ENCODE measurements at regions not wholly inside any gene's neighbourhood (a gene's known extent, or its start where the extent isn't known, plus 50 kb on each side); places are given as distances from the start of the nearest gene placed in this dataset.
"Not testable (repeated sequence)": the region's sequence is repeated elsewhere in the genome, so short reads cannot be mapped to it uniquely, and the experiment has no call there.

- no peak for DNase-seq (ENCODE audit: low spot score)
Observed at GRCh38 chr11:87767615-87768014, 407.6 kb downstream of the RAB38 start.

GRCh38 chr11:87764075-87764474 is 411.2 kb downstream of the RAB38 start:
- DNase-seq (ENCODE audit: low spot score), result not testable (repeated sequence)

GRCh38 chr11:87754685-87755084 is 420.6 kb downstream of the RAB38 start:
- no peak for DNase-seq (ENCODE audit: low spot score)

GRCh38 chr11:87753143-87753542 is 422.1 kb downstream of the RAB38 start:
- no peak for DNase-seq (ENCODE audit: low spot score)

- DNase-seq (ENCODE audit: low spot score), result no peak
Observed at GRCh38 chr11:87743007-87743406, 432.2 kb downstream of the RAB38 start.

- DNase-seq (ENCODE audit: low spot score), result no peak
Observed at GRCh38 chr11:87740968-87741367, 434.3 kb downstream of the RAB38 start.

GRCh38 chr11:87740451-87740850 is 434.8 kb downstream of the RAB38 start:
- no peak for DNase-seq (ENCODE audit: low spot score)

- DNase-seq (ENCODE audit: low spot score), result no peak
Observed at GRCh38 chr11:87739766-87740165, 435.5 kb downstream of the RAB38 start.

- DNase-seq (ENCODE audit: low spot score), result no peak
Observed at GRCh38 chr11:87739261-87739660, 436.0 kb downstream of the RAB38 start.

GRCh38 chr11:87736928-87737327 is 438.3 kb downstream of the RAB38 start:
- DNase-seq (ENCODE audit: low spot score), result no peak

- DNase-seq (ENCODE audit: low spot score), result no peak
Observed at GRCh38 chr11:87726506-87726905, 448.7 kb downstream of the RAB38 start.

GRCh38 chr11:87724358-87724757 is 450.9 kb downstream of the RAB38 start:
- no peak for DNase-seq (ENCODE audit: low spot score)

GRCh38 chr11:87722756-87723565 is 452.3 kb downstream of the RAB38 start:
- peak; percentile 28 for DNase-seq (ENCODE audit: low spot score)

- DNase-seq (ENCODE audit: low spot score), result no peak
Observed at GRCh38 chr11:87719326-87720073, 455.7 kb downstream of the RAB38 start.

- no peak for DNase-seq (ENCODE audit: low spot score)
Observed at GRCh38 chr11:87712802-87713202, 462.4 kb downstream of the RAB38 start.

- DNase-seq (ENCODE audit: low spot score), result no peak
Observed at GRCh38 chr11:87712391-87712790, 462.9 kb downstream of the RAB38 start.

- not testable (repeated sequence) for DNase-seq (ENCODE audit: low spot score)
Observed at GRCh38 chr11:87703589-87703988, 471.7 kb downstream of the RAB38 start.

- no peak for DNase-seq (ENCODE audit: low spot score)
Observed at GRCh38 chr11:87675993-87676392, 499.2 kb downstream of the RAB38 start.

GRCh38 chr11:87666730-87667129 is 508.5 kb downstream of the RAB38 start:
- DNase-seq (ENCODE audit: low spot score), result no peak

- no peak for DNase-seq (ENCODE audit: low spot score)
Observed at GRCh38 chr11:87662287-87662686, 513.0 kb downstream of the RAB38 start.

- no peak for DNase-seq (ENCODE audit: low spot score)
Observed at GRCh38 chr11:87660926-87661660, 514.1 kb downstream of the RAB38 start.

GRCh38 chr11:87659807-87660206 is 515.4 kb downstream of the RAB38 start:
- DNase-seq (ENCODE audit: low spot score), result no peak

GRCh38 chr11:87645626-87646025 is 529.6 kb downstream of the RAB38 start:
- DNase-seq (ENCODE audit: low spot score), result no peak

All from kidney tubule cell (primary cell).